ENCODE measurements at regions not wholly inside any gene's neighbourhood (a gene's known extent, or its start where the extent isn't known, plus 50 kb on each side); places are given as distances from the start of the nearest gene placed in this dataset.

- no peaks in the 10 kb centered on the region for H3K36me3 Mint-ChIP-seq (ENCODE audit: low read depth)
- H3K9me3 Mint-ChIP-seq (ENCODE audit: low read depth): peaks cover 4% of the 10 kb centered on the region
Measured at GRCh38 chr2:59604123-59604522, 949.3 kb downstream of the BCL11A start.

GRCh38 chr2:59594671-59595222 lies 958.7 kb downstream of the BCL11A start:
- ATAC-seq: no peak
- no peak for DNase-seq
- POLR2A ChIA-PET: no interaction called here
- CTCF ChIA-PET: no interaction called here
- Mint-ChIP-seq H3K27me3 (no peaks in the 10 kb centered on the region), H3K4me3 (no peak overlapping the region), H3K9me3 (ENCODE audit: low read depth) (no peaks in the 10 kb centered on the region), H3K27ac (no peak overlapping the region), H3K36me3 (ENCODE audit: low read depth) (no peaks in the 10 kb centered on the region), H3K4me1 (peaks cover 9% of the 10 kb centered on the region)
- intact Hi-C loops (cut with DNase I, micrococcal nuclease): no loop called here

More at GRCh38 chr2:59604123-59604522, 949.3 kb downstream of the BCL11A start:
- DNase-seq: no peak
- Mint-ChIP-seq H3K4me3 (no peak overlapping the region), H3K27me3 (no peaks in the 10 kb centered on the region), H3K27ac (no peak overlapping the region), H3K4me1 (no peaks in the 10 kb centered on the region)
- no peak for ATAC-seq
- POLR2A ChIA-PET: no interaction called here
- intact Hi-C loops (cut with DNase I, micrococcal nuclease): no loop called here
- CTCF ChIA-PET: no interaction called here

- POLR2A ChIA-PET: no interaction called here
- no peak overlapping the region for H3K27ac Mint-ChIP-seq
- no peaks in the 10 kb centered on the region for H3K36me3 Mint-ChIP-seq (ENCODE audit: low read depth)
- no peak for ATAC-seq
- no peak overlapping the region for H3K4me3 Mint-ChIP-seq
- DNase-seq: no peak
- H3K27me3 Mint-ChIP-seq: no peaks in the 10 kb centered on the region
- H3K4me1 Mint-ChIP-seq: peaks cover 9% of the 10 kb centered on the region
- intact Hi-C loops (cut with DNase I, micrococcal nuclease): no loop called here
- H3K9me3 Mint-ChIP-seq (ENCODE audit: low read depth): no peaks in the 10 kb centered on the region
- CTCF ChIA-PET: no interaction called here
Measured at GRCh38 chr2:59590798-59591197, 962.7 kb downstream of the BCL11A start.

- H3K9me3 Mint-ChIP-seq (ENCODE audit: low read depth): no peaks in the 10 kb centered on the region
- H3K27ac Mint-ChIP-seq: no peak overlapping the region
- intact Hi-C loops (cut with DNase I, micrococcal nuclease): loop anchor here in 1 of 2 experiments (5.0 kb wide), 1 partner anchor 828 kb away; no protein-coding TSS in a partner anchor
- CTCF ChIA-PET: no interaction called here
- H3K36me3 Mint-ChIP-seq (ENCODE audit: low read depth): no peaks in the 10 kb centered on the region
- no peak for ATAC-seq
- H3K4me3 Mint-ChIP-seq: no peak overlapping the region
- POLR2A ChIA-PET: no interaction called here
- no peak for DNase-seq
- no peaks in the 10 kb centered on the region for H3K27me3 Mint-ChIP-seq
- peaks cover 8% of the 10 kb centered on the region for H3K4me1 Mint-ChIP-seq
Measured at GRCh38 chr2:59589881-59590280, 963.6 kb downstream of the BCL11A start.

GRCh38 chr2:59588286-59588685 lies 965.2 kb downstream of the BCL11A start:
- Mint-ChIP-seq H3K4me3 (no peak overlapping the region), H3K27me3 (no peaks in the 10 kb centered on the region), H3K27ac (no peak overlapping the region), H3K4me1 (no peaks in the 10 kb centered on the region), H3K36me3 (ENCODE audit: low read depth) (no peaks in the 10 kb centered on the region), H3K9me3 (ENCODE audit: low read depth) (no peaks in the 10 kb centered on the region)
- no peak for DNase-seq
- ChIA-PET CTCF (no interaction called here), POLR2A (no interaction called here)
- ATAC-seq: no peak
- intact Hi-C loops (cut with DNase I, micrococcal nuclease): loop anchor here in 1 of 2 experiments (5.0 kb wide), 1 partner anchor 826 kb away; no protein-coding TSS in a partner anchor

GRCh38 chr2:59586176-59586575 lies 967.3 kb downstream of the BCL11A start:
- Mint-ChIP-seq H3K27ac (no peak overlapping the region), H3K9me3 (ENCODE audit: low read depth) (no peaks in the 10 kb centered on the region), H3K36me3 (ENCODE audit: low read depth) (no peaks in the 10 kb centered on the region), H3K4me3 (no peak overlapping the region), H3K4me1 (no peaks in the 10 kb centered on the region), H3K27me3 (no peaks in the 10 kb centered on the region)
- intact Hi-C loops (cut with DNase I, micrococcal nuclease): loop anchor here in 1 of 2 experiments (5.0 kb wide), 1 partner anchor 824 kb away; no protein-coding TSS in a partner anchor
- DNase-seq: no peak
- ChIA-PET CTCF (no interaction called here), POLR2A (no interaction called here)
- ATAC-seq: no peak

- H3K9me3 Mint-ChIP-seq (ENCODE audit: low read depth): no peaks in the 10 kb centered on the region
- H3K27me3 Mint-ChIP-seq: no peaks in the 10 kb centered on the region
- ATAC-seq (no peak), DNase-seq (no peak)
- ChIA-PET CTCF (no interaction called here), POLR2A (no interaction called here)
- intact Hi-C loops (cut with DNase I, micrococcal nuclease): loop anchor here in 1 of 2 experiments (5.0 kb wide), 1 partner anchor 823 kb away; no protein-coding TSS in a partner anchor
- H3K36me3 Mint-ChIP-seq (ENCODE audit: low read depth): no peaks in the 10 kb centered on the region
- no peak overlapping the region for H3K27ac Mint-ChIP-seq
- no peak overlapping the region for H3K4me3 Mint-ChIP-seq
- H3K4me1 Mint-ChIP-seq: no peaks in the 10 kb centered on the region
Measured at GRCh38 chr2:59585655-59586054, 967.8 kb downstream of the BCL11A start.

GRCh38 chr2:59584958-59585357 lies 968.5 kb downstream of the BCL11A start:
- no peak overlapping the region for H3K27ac Mint-ChIP-seq
- H3K27me3 Mint-ChIP-seq: no peaks in the 10 kb centered on the region
- DNase-seq (peak; percentile 35), ATAC-seq (no peak)
- intact Hi-C loops (cut with DNase I, micrococcal nuclease): loop anchor here in 1 of 2 experiments (5.0 kb wide), 1 partner anchor 823 kb away; no protein-coding TSS in a partner anchor
- H3K4me1 Mint-ChIP-seq: no peaks in the 10 kb centered on the region
- POLR2A ChIA-PET: no interaction called here
- no peaks in the 10 kb centered on the region for H3K9me3 Mint-ChIP-seq (ENCODE audit: low read depth)
- H3K4me3 Mint-ChIP-seq: no peak overlapping the region
- CTCF ChIA-PET: no interaction called here
- no peaks in the 10 kb centered on the region for H3K36me3 Mint-ChIP-seq (ENCODE audit: low read depth)

- ATAC-seq (no peak), DNase-seq (no peak)
- Mint-ChIP-seq H3K4me3 (no peak overlapping the region), H3K27me3 (no peaks in the 10 kb centered on the region), H3K9me3 (ENCODE audit: low read depth) (no peaks in the 10 kb centered on the region), H3K36me3 (ENCODE audit: low read depth) (no peaks in the 10 kb centered on the region), H3K27ac (no peak overlapping the region), H3K4me1 (no peaks in the 10 kb centered on the region)
- intact Hi-C loops (cut with DNase I, micrococcal nuclease): no loop called here
- CTCF ChIA-PET: no interaction called here
- POLR2A ChIA-PET: no interaction called here
Measured at GRCh38 chr2:59583173-59583765, 970.2 kb downstream of the BCL11A start.

- ChIA-PET CTCF (no interaction called here), POLR2A (no interaction called here)
- Mint-ChIP-seq H3K4me3 (no peak overlapping the region), H3K36me3 (ENCODE audit: low read depth) (no peaks in the 10 kb centered on the region), H3K27me3 (no peaks in the 10 kb centered on the region), H3K9me3 (ENCODE audit: low read depth) (no peaks in the 10 kb centered on the region), H3K27ac (no peak overlapping the region), H3K4me1 (no peaks in the 10 kb centered on the region)
- no peak for DNase-seq
- intact Hi-C loops (cut with DNase I, micrococcal nuclease): no loop called here
- ATAC-seq: no peak
Measured at GRCh38 chr2:59578349-59578748, 975.1 kb downstream of the BCL11A start.

DNA sequence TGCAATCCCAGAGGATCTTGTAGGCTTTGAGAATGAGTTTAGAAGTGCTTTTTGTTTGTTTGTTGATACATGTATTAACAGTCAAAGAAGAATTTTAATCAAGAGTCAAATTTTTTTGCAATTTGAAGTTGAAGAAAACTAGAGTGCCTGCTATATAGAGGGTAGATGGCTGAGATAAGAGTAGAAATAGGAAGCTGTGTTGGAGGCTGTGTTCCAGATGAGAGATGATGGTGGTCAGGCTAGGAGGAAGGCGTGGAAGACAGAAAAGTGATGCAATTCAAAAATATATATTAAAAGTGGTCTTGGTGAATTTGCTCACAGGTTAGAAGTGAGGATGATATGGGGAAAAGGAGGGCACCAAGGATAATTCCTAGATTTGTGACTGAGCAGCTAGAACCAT lies 978.3 kb downstream of the BCL11A start:
- POLR2A ChIA-PET: no interaction called here
- H3K27ac Mint-ChIP-seq: no peak overlapping the region
- no peaks in the 10 kb centered on the region for H3K36me3 Mint-ChIP-seq (ENCODE audit: low read depth)
- CTCF ChIA-PET: no interaction called here
- no peaks in the 10 kb centered on the region for H3K4me1 Mint-ChIP-seq
- DNase-seq (no peak), ATAC-seq (no peak)
- intact Hi-C loops (cut with DNase I, micrococcal nuclease): no loop called here
- no peaks in the 10 kb centered on the region for H3K27me3 Mint-ChIP-seq
- no peak overlapping the region for H3K4me3 Mint-ChIP-seq
- no peaks in the 10 kb centered on the region for H3K9me3 Mint-ChIP-seq (ENCODE audit: low read depth)

GRCh38 chr2:59572227-59572626 lies 981.2 kb downstream of the BCL11A start:
- H3K9me3 Mint-ChIP-seq (ENCODE audit: low read depth): no peaks in the 10 kb centered on the region
- H3K4me3 Mint-ChIP-seq: no peak overlapping the region
- ATAC-seq (no peak), DNase-seq (no peak)
- H3K27ac Mint-ChIP-seq: no peak overlapping the region
- no peaks in the 10 kb centered on the region for H3K4me1 Mint-ChIP-seq
- ChIA-PET CTCF (no interaction called here), POLR2A (no interaction called here)
- intact Hi-C loops (cut with DNase I, micrococcal nuclease): no loop called here
- H3K36me3 Mint-ChIP-seq (ENCODE audit: low read depth): no peaks in the 10 kb centered on the region
- no peaks in the 10 kb centered on the region for H3K27me3 Mint-ChIP-seq
